ENCODE measurements at regions not wholly inside any gene's neighbourhood (a gene's known extent, or its start where the extent isn't known, plus 50 kb on each side); places are given as distances from the start of the nearest gene placed in this dataset.

DNA sequence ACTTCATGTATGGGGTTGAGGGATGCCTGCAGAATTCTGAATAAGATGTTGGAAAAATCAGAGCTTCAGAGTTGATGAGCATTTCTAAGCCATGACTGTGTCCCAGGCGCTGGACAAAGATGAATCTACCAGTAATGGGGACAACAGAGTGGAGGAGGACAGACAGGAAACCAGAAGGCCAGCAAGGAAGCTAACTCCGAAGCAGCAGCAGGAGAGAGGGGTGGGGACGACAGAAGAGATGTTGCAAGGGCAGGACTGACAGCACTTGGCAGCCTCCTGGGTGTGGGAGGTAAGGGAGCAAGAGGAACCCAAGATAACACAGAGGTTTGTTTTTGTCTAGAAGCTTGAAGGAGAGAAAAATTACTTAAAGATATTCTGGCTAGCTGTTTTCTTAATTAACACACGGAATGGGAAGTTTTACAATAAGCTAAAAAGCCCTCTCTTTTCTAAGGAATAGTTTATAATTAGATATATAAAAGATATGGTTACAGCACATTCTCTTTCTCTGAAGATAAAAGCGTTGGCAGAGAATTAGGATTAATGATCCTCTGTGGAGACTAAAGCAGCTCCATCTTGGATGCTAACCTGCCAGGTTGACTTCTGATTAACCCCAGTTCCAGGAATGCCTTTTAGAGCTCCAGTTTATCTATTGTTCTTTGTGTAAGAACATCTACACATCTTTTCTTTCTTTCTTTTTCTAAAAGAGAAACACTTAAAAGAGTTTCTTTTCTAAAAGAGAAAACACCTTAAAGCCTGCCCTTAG is 92.7 kb downstream of the TENT5C start:
- TF ChIP-seq, protein P1, sequence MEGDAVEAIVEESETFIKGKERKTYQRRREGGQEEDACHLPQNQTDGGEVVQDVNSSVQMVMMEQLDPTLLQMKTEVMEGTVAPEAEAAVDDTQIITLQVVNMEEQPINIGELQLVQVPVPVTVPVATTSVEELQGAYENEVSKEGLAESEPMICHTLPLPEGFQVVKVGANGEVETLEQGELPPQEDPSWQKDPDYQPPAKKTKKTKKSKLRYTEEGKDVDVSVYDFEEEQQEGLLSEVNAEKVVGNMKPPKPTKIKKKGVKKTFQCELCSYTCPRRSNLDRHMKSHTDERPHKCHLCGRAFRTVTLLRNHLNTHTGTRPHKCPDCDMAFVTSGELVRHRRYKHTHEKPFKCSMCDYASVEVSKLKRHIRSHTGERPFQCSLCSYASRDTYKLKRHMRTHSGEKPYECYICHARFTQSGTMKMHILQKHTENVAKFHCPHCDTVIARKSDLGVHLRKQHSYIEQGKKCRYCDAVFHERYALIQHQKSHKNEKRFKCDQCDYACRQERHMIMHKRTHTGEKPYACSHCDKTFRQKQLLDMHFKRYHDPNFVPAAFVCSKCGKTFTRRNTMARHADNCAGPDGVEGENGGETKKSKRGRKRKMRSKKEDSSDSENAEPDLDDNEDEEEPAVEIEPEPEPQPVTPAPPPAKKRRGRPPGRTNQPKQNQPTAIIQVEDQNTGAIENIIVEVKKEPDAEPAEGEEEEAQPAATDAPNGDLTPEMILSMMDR (IDR thresholded peaks at IDR 0.05; ENCODE audit: low read depth, low read length, poor library complexity, severe bottlenecking), result no peak
- TF ChIP-seq EZH2phosphoT487 (IDR thresholded peaks at IDR 0.05; ENCODE audit: borderline replicate concordance, low read length), result no peak
